ENCODE measurements at regions not wholly inside any gene's neighbourhood (a gene's known extent, or its start where the extent isn't known, plus 50 kb on each side); places are given as distances from the start of the nearest gene placed in this dataset.
"Not testable (repeated sequence)": the region's sequence is repeated elsewhere in the genome, so short reads cannot be mapped to it uniquely, and the experiment has no call there.

DNA sequence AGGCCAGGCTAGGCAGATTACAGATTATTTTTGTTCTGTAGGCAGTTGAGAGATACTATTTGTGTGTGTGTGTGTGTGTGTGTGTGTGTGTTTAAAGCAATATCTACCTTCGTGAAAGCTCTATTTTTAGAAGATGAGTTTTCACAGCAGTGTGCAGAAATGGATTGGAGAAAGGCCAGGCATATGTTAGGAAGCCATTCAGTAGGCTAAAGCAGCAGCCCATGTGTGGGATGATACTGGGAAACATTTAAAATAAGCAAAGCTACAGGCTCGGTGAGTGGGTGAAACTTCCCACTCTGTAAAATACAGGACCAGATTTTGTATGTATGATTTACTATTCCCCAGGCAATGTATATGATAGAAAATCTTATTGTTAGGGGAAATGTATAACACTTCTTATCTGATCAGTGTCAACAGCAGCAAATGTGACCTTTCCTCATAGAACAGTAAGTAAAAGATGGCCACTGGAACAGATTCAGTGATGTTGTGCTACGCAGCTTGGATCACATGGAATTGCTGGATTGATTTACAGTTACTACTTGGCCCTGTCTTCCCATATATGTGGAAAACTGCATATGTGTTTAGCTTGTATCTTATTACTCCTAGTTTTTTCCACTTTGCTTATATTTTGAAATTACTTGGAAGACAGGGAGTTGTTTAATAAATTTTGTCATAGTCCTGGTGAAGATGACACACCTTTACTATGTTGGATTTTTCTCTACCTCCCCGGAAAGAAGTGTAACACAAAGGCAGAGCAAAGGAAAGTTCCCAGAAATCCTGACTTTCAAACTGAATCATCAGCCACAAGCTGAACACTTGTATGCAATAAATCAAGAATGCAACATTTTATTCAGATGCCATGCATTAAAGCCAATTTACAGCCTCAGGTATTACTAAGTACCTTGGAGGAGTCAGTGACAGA is 1077.7 kb upstream of the SEMA6A start:
- peak; percentile 35 for DNase-seq (ENCODE audit: low spot score)

DNA sequence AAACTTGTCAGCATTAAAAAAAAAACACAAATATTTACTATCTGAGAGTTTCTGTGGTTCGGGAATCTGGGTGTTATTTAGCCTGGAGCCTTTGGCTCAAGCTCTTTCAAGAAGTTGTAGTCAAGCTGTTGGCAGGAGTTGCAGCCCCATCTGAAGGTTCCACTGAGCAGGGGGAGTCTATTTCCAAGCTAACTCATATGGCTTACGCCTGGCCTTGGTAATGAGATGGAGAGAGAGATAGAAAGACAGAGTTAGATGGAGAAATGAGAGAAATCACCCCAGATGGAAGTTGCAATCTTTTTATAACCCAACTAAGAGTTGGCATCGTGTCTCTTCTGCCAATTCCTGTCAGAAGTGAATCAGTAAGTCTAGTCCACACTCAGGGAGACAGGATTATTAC is 1075.2 kb upstream of the SEMA6A start:
- DNase-seq (ENCODE audit: low spot score), result no peak

DNA sequence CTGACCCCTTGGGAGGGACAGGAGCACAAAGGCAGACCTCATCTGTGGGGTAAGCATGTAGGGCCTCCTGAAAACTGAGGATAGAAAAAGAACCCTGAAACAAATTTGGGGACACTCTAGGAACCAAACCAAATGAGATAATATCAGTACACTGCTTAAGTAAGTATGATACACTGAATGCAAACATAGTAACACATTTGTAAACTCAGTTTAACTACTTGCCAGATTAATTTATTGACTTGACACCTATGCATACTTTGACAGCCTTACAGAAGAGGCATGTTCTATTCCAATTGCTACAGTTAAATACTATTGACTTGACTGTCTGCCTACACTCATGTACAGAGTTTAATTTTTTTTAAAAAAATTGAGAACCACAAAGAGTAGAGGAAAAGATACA is 1070.8 kb upstream of the SEMA6A start:
- no peak for DNase-seq (ENCODE audit: low spot score)

DNA sequence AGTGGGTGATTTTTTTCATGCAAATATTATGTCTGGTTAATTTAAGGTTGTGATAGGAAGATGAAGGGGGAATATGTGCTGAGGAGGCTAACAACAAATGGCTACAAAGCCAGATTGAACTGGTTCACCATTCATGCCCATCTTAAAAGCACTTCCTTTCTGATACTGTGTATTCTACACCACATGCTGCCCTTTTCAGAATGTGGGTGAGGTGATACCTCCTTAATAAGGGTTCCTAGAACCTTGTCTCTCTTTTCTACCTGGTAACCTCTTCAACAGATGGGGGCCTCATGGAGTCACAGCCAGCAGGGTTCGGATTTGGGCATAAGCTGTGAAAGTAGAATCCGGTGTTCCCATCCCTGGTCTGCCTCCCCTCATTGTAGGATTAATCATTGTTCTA is 1064.0 kb upstream of the SEMA6A start:
- no peak for DNase-seq (ENCODE audit: low spot score)

DNA sequence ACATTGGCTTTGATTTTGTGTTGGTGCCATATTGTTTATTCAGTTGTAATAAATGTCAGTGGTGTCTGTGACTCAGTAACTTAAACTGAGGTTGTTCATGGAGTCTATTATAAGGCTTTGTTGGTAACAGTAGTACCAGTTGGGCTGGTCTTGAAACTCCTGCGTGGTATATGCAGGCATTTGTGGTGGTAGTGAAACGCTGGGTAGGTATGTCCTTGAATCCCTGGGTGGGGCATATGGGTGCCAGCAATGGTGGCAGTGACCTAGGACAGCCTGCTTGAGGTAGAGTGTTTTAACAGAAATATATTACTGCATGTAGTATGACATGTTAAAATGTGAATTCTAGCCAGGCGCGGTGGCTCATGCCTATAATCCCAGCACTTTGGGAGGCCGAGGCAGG is 1058.5 kb upstream of the SEMA6A start:
- no peak for DNase-seq (ENCODE audit: low spot score)

DNA sequence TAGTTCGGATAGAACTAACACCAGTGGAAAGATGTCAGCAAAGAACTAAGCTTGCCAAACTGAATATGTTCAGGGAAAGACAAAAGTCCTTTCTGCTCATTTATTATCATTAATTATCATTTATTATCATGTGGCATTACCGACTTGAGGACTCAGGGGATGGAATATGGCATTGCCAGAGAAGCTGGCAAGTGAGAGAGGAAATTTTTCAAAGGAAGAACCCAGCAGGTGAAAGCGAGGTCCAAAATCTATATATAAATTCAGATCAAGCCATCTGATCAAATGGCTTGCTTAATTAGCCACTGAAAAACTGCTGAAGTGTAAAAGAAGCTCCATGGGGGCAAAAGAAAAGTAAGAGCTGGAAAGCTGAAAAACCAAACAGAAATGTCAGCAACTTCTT is 1049.6 kb upstream of the SEMA6A start:
- no peak for DNase-seq (ENCODE audit: low spot score)

DNA sequence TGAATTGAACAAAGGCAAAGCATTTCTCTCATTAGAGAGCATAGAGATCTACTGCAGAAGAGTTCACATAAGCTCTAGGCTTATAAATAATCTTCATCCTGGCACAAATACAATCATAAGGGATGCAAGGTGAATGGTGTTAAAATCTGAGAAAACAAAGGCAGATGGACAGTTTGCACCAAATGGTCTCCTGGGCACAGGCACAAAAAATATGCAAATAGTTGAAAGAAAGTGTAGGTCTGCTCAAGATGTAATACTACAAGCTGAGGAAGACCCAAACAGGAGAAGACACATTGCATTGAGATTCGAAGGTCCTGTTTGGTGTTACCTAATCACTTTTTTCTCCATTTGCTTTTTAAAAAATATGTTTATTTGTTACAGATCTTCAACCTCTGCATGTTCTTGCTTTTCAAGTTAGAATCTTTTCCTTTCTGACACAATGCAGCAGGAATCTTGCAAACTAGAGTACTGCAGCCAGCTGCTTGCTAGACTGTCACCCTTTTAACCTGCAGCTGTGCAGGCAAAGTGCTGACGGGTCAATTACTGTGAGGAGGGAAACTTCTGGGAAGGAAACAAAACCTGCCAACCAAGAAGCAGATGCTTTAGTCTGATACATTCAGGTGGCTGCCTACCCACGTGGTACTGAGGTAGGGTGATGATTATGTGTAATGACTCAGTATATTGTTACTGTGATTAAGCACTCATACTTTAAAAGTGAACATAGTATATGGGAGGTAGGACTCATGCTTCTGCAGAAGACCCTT is 1048.6 kb upstream of the SEMA6A start:
- DNase-seq (ENCODE audit: low spot score), result peak; percentile 9

DNA sequence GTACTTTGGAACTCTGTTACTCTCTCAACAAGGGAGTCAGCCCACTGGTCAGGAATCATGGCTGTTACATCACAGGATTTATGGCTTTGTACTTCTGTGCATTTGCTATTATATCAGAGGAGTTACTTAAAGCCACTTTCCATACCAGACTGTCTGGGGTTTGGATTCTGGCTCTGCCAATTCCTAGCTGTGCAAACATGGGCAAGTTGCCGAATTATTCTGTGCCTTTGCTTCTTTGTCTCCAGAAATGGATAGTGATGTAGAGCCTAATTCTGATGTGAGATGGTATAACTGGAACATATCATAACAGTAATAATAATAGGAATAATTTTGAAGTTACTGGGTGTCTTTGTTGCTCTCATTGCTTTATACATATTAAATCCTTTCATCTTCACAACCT is 1047.3 kb upstream of the SEMA6A start:
- no peak for DNase-seq (ENCODE audit: low spot score)

DNA sequence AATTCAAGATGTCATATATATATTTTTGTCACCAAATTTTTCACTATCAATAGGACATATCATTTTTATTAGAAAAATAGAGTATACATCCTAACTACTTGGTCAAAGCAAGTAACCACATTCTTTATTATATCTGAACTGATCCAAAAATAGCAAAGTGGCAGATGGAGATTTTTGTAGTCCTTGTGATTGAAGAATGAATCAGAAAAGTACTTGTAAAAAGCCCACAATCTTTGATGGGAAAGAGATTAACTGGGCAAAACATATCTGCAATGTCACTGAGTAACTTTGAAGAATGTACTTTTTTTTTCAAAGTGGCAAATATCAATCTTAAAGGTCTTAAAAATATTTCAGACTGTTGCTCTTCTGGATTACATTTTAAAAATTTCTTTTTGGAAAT is 1040.6 kb upstream of the SEMA6A start:
- peak; percentile 16 for DNase-seq (ENCODE audit: low spot score)

DNA sequence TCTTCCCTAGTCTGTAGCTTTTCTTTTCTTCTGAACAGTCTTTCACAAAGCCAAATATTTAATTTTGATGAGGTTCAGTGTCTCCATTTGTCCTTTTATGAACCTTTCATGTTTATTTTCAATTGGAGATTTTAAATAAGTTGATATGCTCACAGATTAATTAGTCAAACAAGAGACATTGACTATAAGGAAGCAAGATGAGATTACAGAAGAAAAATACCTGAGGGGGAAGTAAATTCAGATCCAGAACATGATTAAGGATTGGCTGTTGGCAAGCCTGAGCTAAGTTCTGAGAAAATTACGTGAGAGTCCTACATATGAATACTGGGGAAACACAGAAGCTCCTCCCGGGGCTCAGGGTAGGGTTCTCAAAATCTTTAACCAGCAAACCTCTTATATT is 1039.8 kb upstream of the SEMA6A start:
- no peak for DNase-seq (ENCODE audit: low spot score)

DNA sequence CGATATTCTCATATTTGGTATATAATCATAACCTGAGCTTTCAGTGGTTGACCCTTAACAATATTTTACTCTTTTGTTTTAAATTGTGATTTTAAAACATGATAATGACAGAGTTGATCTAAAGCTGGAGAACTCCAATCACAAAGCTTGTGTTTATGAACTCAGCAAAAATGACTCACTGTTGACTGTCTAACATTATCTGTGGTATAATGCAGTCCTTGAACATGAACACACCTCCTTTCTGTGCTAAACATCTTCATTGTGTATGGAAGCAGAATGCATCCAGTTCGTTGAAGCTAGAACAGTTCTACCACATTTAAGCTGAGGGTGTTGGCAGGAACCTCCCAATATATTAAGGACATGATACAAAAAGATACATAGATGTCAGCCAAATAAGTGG is 1030.2 kb upstream of the SEMA6A start:
- no peak for DNase-seq (ENCODE audit: low spot score)

DNA sequence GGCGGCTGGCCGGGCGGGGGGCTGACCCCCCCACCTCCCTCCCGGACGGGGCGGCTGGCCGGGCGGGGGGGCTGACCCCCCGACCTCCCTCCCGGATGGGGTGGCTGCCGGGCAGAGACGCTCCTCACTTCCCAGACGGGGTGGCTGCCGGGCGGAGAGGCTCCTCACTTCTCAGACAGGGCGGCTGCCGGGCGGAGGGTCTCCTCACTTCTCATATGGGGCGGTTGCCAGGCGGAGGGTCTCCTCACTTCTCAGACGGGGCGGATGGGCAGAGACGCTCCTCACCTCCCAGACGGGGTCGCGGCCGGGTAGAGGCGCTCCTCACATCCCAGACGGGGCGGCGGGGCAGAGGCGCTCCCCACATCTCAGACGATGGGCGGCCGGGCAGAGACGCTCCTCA is 1025.2 kb upstream of the SEMA6A start:
- DNase-seq (ENCODE audit: low spot score), result not testable (repeated sequence)

DNA sequence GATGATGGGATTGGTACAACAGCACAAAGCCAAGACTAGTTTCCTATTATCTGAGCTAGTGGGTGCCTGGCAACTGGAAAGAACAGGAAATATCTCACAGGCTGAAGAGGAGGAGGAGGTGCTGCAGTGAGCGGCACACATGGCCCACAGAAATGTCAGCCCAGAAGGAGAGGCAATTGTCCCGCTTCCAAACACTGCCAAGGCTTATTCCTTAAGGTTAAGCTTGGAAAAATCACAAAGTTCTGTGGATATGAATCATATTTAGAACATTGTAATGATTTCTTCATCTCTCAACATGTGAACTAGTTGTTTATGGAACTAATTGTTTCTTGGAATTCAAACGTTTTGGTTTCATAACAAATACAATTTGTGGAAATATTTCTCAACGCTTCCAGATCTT is 1019.5 kb upstream of the SEMA6A start:
- DNase-seq (ENCODE audit: low spot score), result no peak

DNA sequence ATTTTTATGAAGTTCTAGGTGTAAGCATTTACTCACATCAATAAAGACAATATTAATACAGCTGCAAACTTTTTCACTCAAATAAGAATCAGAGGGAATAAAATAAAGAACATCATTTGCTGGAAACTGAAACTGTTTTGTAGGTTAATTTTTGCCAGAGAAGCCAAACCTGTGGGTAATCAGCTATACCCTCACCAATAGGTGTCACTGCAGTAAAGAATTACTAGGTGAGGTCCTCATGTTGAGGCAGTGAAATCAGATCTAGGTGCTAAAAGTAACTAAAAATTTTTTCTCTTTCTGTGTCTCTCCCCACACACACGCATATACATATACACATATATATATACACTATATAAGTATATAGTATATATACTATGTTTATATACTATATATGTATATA is 1016.3 kb upstream of the SEMA6A start:
- DNase-seq (ENCODE audit: low spot score), result peak; percentile 35

DNA sequence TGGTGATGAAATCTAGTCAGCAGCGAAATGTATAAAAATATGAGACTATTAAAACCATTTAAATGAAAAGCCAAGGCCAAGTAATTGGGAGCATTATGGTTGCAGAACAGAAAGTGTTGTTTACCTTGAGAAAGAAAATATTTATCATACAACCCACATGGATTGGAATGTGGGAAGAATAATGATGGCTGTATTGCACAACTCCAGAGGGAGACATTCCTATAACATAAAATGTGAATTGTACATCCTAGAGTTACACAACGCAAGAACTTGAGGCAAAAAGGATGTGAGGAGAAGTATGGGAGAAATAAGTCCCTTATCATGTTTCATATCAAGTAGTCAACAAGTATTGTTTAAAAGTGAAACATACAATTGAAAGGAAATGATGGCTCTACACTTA is 1014.0 kb upstream of the SEMA6A start:
- DNase-seq (ENCODE audit: low spot score), result no peak

DNA sequence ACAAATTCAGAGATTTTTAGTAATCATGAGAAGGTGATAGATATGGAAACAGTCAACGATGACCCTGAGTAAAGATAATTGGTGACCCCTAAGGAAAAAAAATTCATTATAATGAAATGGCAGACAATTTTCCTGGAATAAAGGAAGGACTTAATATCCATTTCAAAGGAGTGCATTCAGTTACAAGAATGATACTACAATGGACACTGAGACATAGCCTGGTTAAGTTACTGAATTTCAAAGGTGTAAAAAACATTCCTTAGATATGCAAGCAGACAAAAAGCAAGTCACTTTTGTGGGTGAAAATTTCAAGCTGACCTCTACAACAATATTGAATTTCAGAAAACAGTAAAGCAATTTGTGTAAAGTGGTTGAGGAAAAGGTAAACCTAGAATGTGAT is 1012.5 kb upstream of the SEMA6A start:
- DNase-seq (ENCODE audit: low spot score), result no peak

DNA sequence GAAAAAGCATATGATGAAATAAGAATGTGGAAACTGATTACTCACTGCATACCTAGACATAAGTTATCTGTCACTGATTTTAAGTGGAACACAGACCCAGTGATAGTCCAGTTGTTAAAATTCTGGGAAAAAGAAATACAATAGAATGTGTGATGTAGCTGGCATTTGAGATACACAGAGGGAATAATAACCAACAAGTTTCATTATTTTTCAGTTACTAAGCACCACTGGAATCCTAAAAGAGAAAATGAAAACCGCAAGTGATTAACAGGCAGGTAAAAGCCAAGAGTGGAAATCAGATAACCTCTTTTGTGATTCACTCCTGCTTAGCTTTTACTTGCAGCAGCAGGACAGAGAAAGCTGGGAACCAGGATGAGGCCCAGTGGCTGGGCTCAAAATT is 994.0 kb upstream of the SEMA6A start:
- peak; percentile 20 for DNase-seq (ENCODE audit: low spot score)

DNA sequence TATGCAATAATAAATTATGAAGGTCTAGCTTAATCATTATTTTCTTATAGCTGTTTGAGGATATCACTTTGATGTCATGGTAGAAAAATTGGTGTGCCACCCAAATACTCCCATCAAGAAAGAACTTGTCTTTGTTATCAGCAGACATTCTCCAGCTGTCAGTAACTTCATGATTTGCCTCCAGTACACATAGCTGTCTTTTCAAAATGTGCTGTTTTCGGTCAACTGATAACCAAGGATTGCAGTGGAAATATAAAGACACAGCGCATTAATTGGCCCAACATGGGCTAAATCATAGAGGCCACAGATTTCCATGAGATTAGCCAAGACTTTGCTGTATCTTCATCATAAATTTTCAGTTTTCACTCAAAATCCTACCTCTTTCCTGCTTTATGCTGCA is 993.5 kb upstream of the SEMA6A start:
- DNase-seq (ENCODE audit: low spot score), result peak; percentile 77

DNA sequence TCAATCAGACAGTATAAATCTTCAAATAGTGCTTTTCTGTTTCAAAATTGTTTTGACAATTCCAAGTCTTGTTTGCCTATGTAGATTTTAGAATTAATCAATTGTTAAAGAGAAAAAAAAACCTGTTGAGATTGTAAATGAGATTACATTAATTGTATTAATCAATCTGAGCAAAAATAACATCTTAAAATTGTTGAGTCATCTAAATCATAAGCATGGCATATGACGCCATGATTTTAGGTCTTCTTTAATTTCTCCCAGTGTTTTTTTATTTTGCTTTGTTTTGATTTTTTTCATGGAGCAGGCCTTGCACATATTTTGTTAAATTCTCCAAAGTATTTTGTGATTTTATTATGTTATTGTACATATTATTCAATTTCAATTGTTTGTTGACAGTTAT is 988.0 kb upstream of the SEMA6A start:
- DNase-seq (ENCODE audit: low spot score), result no peak

DNA sequence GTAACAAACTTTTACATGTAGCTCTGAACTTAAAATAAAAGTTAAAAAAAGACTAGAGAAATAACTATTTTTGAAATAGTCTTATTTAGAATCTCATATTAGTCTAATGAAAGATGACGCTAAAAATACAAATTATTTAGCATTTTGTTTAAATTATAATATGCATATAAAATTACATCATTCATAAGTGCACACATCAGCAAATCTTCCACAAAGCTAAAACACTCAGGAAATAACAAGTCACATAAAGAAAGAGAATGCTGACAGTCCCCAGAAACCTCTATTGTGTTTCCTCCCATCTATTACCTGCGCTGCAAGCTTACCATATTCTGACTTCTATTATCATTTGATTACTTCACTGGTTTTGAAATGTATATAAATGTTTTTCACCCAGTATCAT is 986.9 kb upstream of the SEMA6A start:
- DNase-seq (ENCODE audit: low spot score), result no peak

DNA sequence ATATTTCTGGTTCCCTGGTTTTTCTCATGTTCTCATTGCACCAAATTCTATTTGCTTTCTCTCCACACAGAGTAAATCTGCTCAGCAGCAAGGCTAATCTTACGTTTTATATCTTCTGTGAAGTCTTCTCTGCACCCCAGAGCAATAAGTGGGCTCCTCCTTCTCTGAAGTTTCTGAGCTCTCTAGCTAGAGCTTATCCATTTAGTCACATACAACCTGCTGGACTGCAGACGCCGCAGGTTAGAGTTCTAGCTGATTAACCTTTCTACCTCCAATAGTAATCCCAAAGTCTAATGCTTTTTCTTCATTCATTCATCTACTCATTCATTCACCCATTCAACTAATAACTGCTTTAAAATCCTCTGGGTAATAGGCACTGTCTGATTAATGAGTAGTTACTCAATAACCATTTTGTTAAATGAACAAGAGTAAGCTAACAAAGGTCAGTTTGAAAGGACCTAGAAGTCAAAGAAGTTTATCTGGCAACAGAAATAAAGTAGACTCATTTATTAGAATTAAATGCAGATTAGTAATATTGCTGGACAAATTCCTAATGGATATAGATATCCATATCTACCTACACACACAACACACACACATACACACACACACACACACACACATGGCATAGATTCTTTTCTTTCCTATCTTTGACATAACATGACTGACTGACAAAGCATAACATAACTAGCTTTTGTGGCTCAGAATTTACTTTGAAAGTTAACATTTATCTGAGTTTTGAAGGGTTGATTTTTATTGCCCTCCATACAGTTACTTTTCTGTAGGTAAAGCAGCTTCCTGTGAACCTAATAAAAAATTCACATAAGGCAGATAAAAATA is 984.6 kb upstream of the SEMA6A start:
- no peak for DNase-seq (ENCODE audit: low spot score)

DNA sequence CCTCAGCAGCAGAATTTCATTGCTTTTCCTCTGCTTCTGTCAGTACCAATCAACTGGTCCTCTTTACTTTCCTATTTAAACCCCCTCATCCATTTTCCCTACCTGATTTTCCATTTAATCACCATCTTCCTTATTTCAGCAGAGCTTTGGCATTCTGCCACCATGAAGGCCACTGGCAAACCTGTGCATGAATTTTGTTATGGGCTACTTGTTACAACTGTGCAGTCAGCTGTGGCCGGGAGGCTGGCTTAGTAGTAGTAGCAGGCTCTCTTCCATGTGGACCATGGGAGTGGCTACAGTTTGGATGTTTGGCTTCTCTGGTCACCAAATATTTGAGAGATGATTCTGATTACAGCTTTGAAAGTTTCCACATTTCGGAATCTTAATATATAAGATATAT is 976.6 kb upstream of the SEMA6A start:
- DNase-seq (ENCODE audit: low spot score), result no peak

Data from umbilical cord (tissue), 1 donor.